ACC112 (cell line): ENCODE measurements at regions not wholly inside any gene's neighbourhood (a gene's known extent, or its start where the extent isn't known, plus 50 kb on each side); places are given as distances from the start of the nearest gene placed in this dataset.
"Not testable (repeated sequence)": the region's sequence is repeated elsewhere in the genome, so short reads cannot be mapped to it uniquely, and the experiment has no call there.

Experiments
- H2AFZ ChIP-seq: fragments of 200-600 bp; sonication (generic); one replicate; pipeline ENCODE4 v1.6.0; 2017; ENCODE audit warnings: antibody characterized with exemption, low read length; ENCODE audit not compliant: unreplicated experiment
- H3K27ac ChIP-seq: fragments of 200-600 bp; sonication (generic); 2 replicates; pipeline ENCODE4 v1.5.1; 2014; ENCODE audit warnings: low read depth, mild to moderate bottlenecking, antibody characterized with exemption, low read length, moderate library complexity
- H3K27me3 ChIP-seq: fragments of 200-600 bp; sonication (generic); 2 replicates; pipeline ENCODE4 v1.6.1; 2014; ENCODE audit warnings: mild to moderate bottlenecking, antibody characterized with exemption, low read length, moderate library complexity, mixed read lengths; ENCODE audit not compliant: insufficient read depth
- H3K36me3 ChIP-seq: fragments of 200-600 bp; sonication (generic); 2 replicates; pipeline ENCODE4 v1.6.1; 2016; ENCODE audit warnings: mild to moderate bottlenecking, antibody characterized with exemption, low read length, moderate library complexity, mixed read lengths; ENCODE audit not compliant: insufficient read depth
- H3K4me1 ChIP-seq: fragments of 200-600 bp; sonication (generic); one replicate; pipeline ENCODE4 v1.6.1; 2016; ENCODE audit warnings: low read length, mixed read lengths; ENCODE audit not compliant: insufficient read depth, unreplicated experiment, control insufficient read depth
- H3K4me3 ChIP-seq: fragments of 200-600 bp; sonication (generic); 2 replicates; pipeline ENCODE4 v1.5.1; 2014; ENCODE audit warnings: mild to moderate bottlenecking, low read depth, low read length
- H3K79me2 ChIP-seq: fragments of 200-600 bp; sonication (generic); one replicate; pipeline ENCODE4 v1.6.0; 2016; ENCODE audit warnings: low read length; ENCODE audit not compliant: control insufficient read depth, unreplicated experiment, insufficient read depth

GRCh38 chr16:29309601-29310000 lies 96.9 kb downstream of the NPIPB11 start:
- H3K27ac ChIP-seq, H3K4me3 ChIP-seq, H3K27me3 ChIP-seq, H2AFZ ChIP-seq, H3K79me2 ChIP-seq, H3K36me3 ChIP-seq: not testable (repeated sequence)
- H3K4me1 ChIP-seq = peaks cover 22% of the 10 kb centered on the region

GRCh38 chr16:29308644-29309546 lies 97.6 kb downstream of the NPIPB11 start:
- Histone ChIP-seq H3K79me2 (no peaks in the 10 kb centered on the region), H3K4me3 (no peak overlapping the region), H2AFZ (no peak overlapping the region), H3K36me3 (no peaks in the 10 kb centered on the region), H3K27me3 (no peaks in the 10 kb centered on the region), H3K4me1 (peaks cover 22% of the 10 kb centered on the region), H3K27ac (no peak overlapping the region)

- Histone ChIP-seq H3K27me3 (no peaks in the 10 kb centered on the region), H3K4me1 (peaks cover 22% of the 10 kb centered on the region), H3K4me3 (no peak overlapping the region), H2AFZ (no peak overlapping the region), H3K36me3 (no peaks in the 10 kb centered on the region), H3K79me2 (no peaks in the 10 kb centered on the region), H3K27ac (no peak overlapping the region)
These were observed 98.7 kb downstream of the NPIPB11 start for GRCh38 chr16:29307598-29308507.

GRCh38 chr16:29306943-29307597 lies 99.4 kb downstream of the NPIPB11 start:
- Histone ChIP-seq H3K27ac (no peak overlapping the region), H3K4me1 (peaks cover 22% of the 10 kb centered on the region), H2AFZ (no peak overlapping the region), H3K79me2 (no peaks in the 10 kb centered on the region), H3K4me3 (no peak overlapping the region), H3K27me3 (no peaks in the 10 kb centered on the region), H3K36me3 (no peaks in the 10 kb centered on the region)

GRCh38 chr16:29306201-29306600 lies 100.3 kb downstream of the NPIPB11 start:
- H2AFZ ChIP-seq = no peak overlapping the region

GRCh38 chr16:29305018-29305417 lies 101.5 kb downstream of the NPIPB11 start:
- H3K4me3 ChIP-seq, H3K27ac ChIP-seq, H3K27me3 ChIP-seq, H3K36me3 ChIP-seq, H3K79me2 ChIP-seq, H2AFZ ChIP-seq: not testable (repeated sequence)
- peaks cover 30% of the 10 kb centered on the region for H3K4me1 ChIP-seq

More at GRCh38 chr16:29306201-29306600, 100.3 kb downstream of the NPIPB11 start:
- no peaks in the 10 kb centered on the region for H3K27me3 ChIP-seq
- H3K4me1 ChIP-seq = peaks cover 22% of the 10 kb centered on the region
- H3K36me3 ChIP-seq = no peaks in the 10 kb centered on the region
- H3K4me3 ChIP-seq = no peak overlapping the region
- H3K79me2 ChIP-seq = no peaks in the 10 kb centered on the region
- no peak overlapping the region for H3K27ac ChIP-seq

- Histone ChIP-seq H3K27me3 (no peaks in the 10 kb centered on the region), H3K79me2 (no peaks in the 10 kb centered on the region), H3K4me3 (no peak overlapping the region), H3K27ac (no peak overlapping the region), H3K36me3 (no peaks in the 10 kb centered on the region), H3K4me1 (peaks cover 34% of the 10 kb centered on the region), H2AFZ (no peak overlapping the region)
These were observed 102.3 kb downstream of the NPIPB11 start for GRCh38 chr16:29304251-29304650.

- H3K36me3 ChIP-seq = no peaks in the 10 kb centered on the region
- no peaks in the 10 kb centered on the region for H3K27me3 ChIP-seq
- no peaks in the 10 kb centered on the region for H3K79me2 ChIP-seq
- peaks cover 31% of the 10 kb centered on the region for H3K4me1 ChIP-seq
- no peak overlapping the region for H3K27ac ChIP-seq
- H3K4me3 ChIP-seq = no peak overlapping the region
- no peak overlapping the region for H2AFZ ChIP-seq
These were observed 103.0 kb downstream of the NPIPB11 start for GRCh38 chr16:29303520-29303919.

- peaks cover 25% of the 10 kb centered on the region for H3K4me1 ChIP-seq
- no peaks in the 10 kb centered on the region for H3K79me2 ChIP-seq
- H3K36me3 ChIP-seq = no peaks in the 10 kb centered on the region
- H3K4me3 ChIP-seq = no peak overlapping the region
- no peak overlapping the region for H2AFZ ChIP-seq
- H3K27me3 ChIP-seq = no peaks in the 10 kb centered on the region
- no peak overlapping the region for H3K27ac ChIP-seq
These were observed 103.5 kb downstream of the NPIPB11 start for GRCh38 chr16:29302976-29303375.

GRCh38 chr16:29302433-29302832 lies 104.1 kb downstream of the NPIPB11 start:
- not testable (repeated sequence) for H3K36me3 ChIP-seq, H3K27me3 ChIP-seq, H2AFZ ChIP-seq, H3K4me3 ChIP-seq, H3K27ac ChIP-seq, H3K79me2 ChIP-seq
- peaks cover 20% of the 10 kb centered on the region for H3K4me1 ChIP-seq
